ENCODE measurements at regions not wholly inside any gene's neighbourhood (a gene's known extent, or its start where the extent isn't known, plus 50 kb on each side); places are given as distances from the start of the nearest gene placed in this dataset.

DNA sequence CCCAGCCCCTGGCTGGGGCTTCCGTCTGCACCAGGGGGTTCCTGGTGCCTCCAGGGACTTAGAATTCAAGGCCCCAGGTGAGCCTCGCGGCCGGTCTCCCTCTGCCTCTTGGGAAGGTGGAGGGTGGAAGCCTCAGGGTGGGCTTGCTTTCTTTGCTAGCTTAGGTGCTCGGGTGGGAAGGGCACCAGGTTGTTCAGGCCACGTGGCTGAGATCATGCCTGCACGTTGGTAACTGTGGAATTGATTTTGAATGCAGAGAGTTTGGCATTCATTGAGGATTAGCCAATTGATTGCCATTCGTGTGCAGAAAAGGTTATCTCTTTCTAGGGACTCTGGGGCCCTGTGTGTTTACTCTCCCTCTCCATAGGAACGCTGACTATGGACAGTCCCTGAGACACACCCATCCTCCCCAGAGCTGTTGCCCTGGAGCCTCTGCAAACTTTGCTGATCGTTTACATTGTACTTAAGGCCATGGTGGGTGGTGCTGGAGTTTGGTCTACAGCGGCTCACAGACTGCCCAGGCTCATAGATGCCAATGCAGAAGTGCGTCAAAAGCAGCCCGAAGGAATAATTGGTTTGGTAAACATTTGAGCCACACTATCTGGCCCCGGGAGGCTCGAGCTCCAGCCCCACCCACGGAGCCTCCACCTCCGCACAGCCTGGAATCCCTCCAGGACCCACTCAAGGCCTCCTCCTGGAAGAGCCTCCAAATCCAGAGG is 1457.7 kb downstream of the BRD1 start:
- H2AK5ac ChIP-seq (ENCODE audit: low read depth, low read length) = no peak overlapping the region
- in situ Hi-C loops (cut with MboI; ENCODE audit: low sequenced_read_pairs) = no loop called here
- CTCF ChIA-PET = no interaction called here

More for the DNA sequence above, 1457.7 kb downstream of the BRD1 start:
- H2BK120ac ChIP-seq (ENCODE audit: low read depth, low read length) = no peak overlapping the region
- intact Hi-C loops (cut with micrococcal nuclease) = no loop called here
- H3K4me3 ChIP-seq (ENCODE audit: insufficient read depth, low read depth, low read length) = no peak overlapping the region
- H3K4ac ChIP-seq (ENCODE audit: low read depth, low read length) = no peak overlapping the region
- no peak overlapping the region for H3K14ac ChIP-seq (replicated peaks; ENCODE audit: low read depth, low read length)
- H3K9ac ChIP-seq (ENCODE audit: low read depth, low read length) = no peak overlapping the region
- H2BK5ac ChIP-seq (ENCODE audit: low read depth, low read length, poor library complexity, severe bottlenecking) = no peak overlapping the region
- no peak for DNase-seq
- POLR2A ChIA-PET (ENCODE audit: unreplicated experiment) = no interaction called here
- no peaks in the 10 kb centered on the region for H3K9me1 ChIP-seq (ENCODE audit: insufficient read depth, low read length)
- no peak for TF ChIP-seq MXI1 (IDR thresholded peaks at IDR 0.05; ENCODE audit: borderline replicate concordance, low read depth, low read length)
- no peak for TF ChIP-seq NFE2L2 (IDR thresholded peaks at IDR 0.05; ENCODE audit: low read depth, low read length)
- no peak for TF ChIP-seq MAFK (IDR thresholded peaks at IDR 0.05; ENCODE audit: low read depth, low read length)
- no peak for TF ChIP-seq CHD1 (IDR thresholded peaks at IDR 0.05; ENCODE audit: low read depth, low read length)
- TF ChIP-seq, protein P1, sequence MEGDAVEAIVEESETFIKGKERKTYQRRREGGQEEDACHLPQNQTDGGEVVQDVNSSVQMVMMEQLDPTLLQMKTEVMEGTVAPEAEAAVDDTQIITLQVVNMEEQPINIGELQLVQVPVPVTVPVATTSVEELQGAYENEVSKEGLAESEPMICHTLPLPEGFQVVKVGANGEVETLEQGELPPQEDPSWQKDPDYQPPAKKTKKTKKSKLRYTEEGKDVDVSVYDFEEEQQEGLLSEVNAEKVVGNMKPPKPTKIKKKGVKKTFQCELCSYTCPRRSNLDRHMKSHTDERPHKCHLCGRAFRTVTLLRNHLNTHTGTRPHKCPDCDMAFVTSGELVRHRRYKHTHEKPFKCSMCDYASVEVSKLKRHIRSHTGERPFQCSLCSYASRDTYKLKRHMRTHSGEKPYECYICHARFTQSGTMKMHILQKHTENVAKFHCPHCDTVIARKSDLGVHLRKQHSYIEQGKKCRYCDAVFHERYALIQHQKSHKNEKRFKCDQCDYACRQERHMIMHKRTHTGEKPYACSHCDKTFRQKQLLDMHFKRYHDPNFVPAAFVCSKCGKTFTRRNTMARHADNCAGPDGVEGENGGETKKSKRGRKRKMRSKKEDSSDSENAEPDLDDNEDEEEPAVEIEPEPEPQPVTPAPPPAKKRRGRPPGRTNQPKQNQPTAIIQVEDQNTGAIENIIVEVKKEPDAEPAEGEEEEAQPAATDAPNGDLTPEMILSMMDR (conservative IDR thresholded peaks at IDR 0.05; ENCODE audit: low read depth, low read length) = no peak
- no peak for TF ChIP-seq FOS (IDR thresholded peaks at IDR 0.05; ENCODE audit: low read depth, low read length)
- TF ChIP-seq RFX5 (IDR thresholded peaks at IDR 0.05; ENCODE audit: low read depth, low read length) = no peak
- TF ChIP-seq POLR2A (IDR thresholded peaks at IDR 0.05; ENCODE audit: low read depth, low read length) = no peak
- TF ChIP-seq SMC3 (IDR thresholded peaks at IDR 0.05; ENCODE audit: low read depth, low read length) = no peak
- H3K79me1 ChIP-seq (ENCODE audit: low read depth in 1 of 2, low read length in 2 of 2) = no peaks in the 10 kb centered on the region
- no peaks in the 10 kb centered on the region for H3K27me3 ChIP-seq (ENCODE audit: control insufficient read depth, insufficient read depth, low read length)
- no peak overlapping the region for H2BK20ac ChIP-seq (ENCODE audit: low read depth, low read length)
- dilution Hi-C loops (cut with HindIII; ENCODE audit: low sequenced_read_pairs, unreplicated experiment) = no loop called here
- H2AK9ac ChIP-seq (replicated peaks; ENCODE audit: low read depth, low read length, poor library complexity) = no peak overlapping the region
- H3K27ac ChIP-seq (ENCODE audit: insufficient read depth, low read length) = no peak overlapping the region
- no peaks in the 10 kb centered on the region for H3K4me1 ChIP-seq (ENCODE audit: control insufficient read depth, insufficient read depth, low read length)
- H2AFZ ChIP-seq (replicated peaks; ENCODE audit: low read length, poor library complexity) = no peak overlapping the region
- H2BK15ac ChIP-seq (ENCODE audit: low read depth, low read length) = no peak overlapping the region
- peaks cover 45% of the 10 kb centered on the region for H3K9me3 ChIP-seq (ENCODE audit: control insufficient read depth, insufficient read depth, low read length)
- WGBS, 2 experiments (ENCODE audit: extremely low coverage in 2 of 2, insufficient read length in 1 of 2) = 16% methylated on average over 3 of the region's 17 CpGs; no CpG with 5 or more reads in 1 of the 2 experiments
- H3K23ac ChIP-seq (ENCODE audit: low read depth, low read length) = no peak overlapping the region
- no peak overlapping the region for H4K91ac ChIP-seq (ENCODE audit: insufficient read depth, low read depth, low read length)
- no peak overlapping the region for H4K5ac ChIP-seq (ENCODE audit: low read depth, low read length)
- BruUV-seq (replicated peaks) = no TSS peak
- no peaks in the 10 kb centered on the region for H3K36me3 ChIP-seq (ENCODE audit: control insufficient read depth, insufficient read depth, low read length)
- H3K4me2 ChIP-seq (ENCODE audit: low read depth, low read length) = no peak overlapping the region
- H3K18ac ChIP-seq (ENCODE audit: low read depth, low read length) = no peak overlapping the region
- no peak overlapping the region for H3K56ac ChIP-seq (ENCODE audit: extremely low read depth, insufficient read depth, low read length)
- no peaks in the 10 kb centered on the region for H4K20me1 ChIP-seq (ENCODE audit: insufficient read depth, low read length)
- ATAC-seq (ENCODE audit: low read depth) = no peak
- H4K8ac ChIP-seq (ENCODE audit: low read depth in 2 of 2, low read length in 2 of 2) = no peak overlapping the region

Measured in IMR-90 (cell line).